NB4 (cell line): ENCODE measurements at regions not wholly inside any gene's neighbourhood (a gene's known extent, or its start where the extent isn't known, plus 50 kb on each side); places are given as distances from the start of the nearest gene placed in this dataset.
"Not testable (repeated sequence)": the region's sequence is repeated elsewhere in the genome, so short reads cannot be mapped to it uniquely, and the experiment has no call there.

Source experiments
- DNase-seq: peaks from one replicate; pipeline ENCODE4 v3.0.0; 2010; ENCODE audit warnings: low read depth
- H3K4me3 ChIP-seq: one replicate; pipeline ENCODE4 v1.5.1; 2011; ENCODE audit warnings: mild to moderate bottlenecking, low read depth, low read length, moderate library complexity
- CTCF ChIP-seq: IDR thresholded peaks from one replicate; pipeline ENCODE4 v1.5.1; 2012; ENCODE audit warnings: low read depth, low read length
- MYC ChIP-seq: IDR thresholded peaks from 2 replicates; pipeline ENCODE4 v1.6.1; 2011; ENCODE audit warnings: low read depth, low read length
- POLR2A ChIP-seq: IDR thresholded peaks from 2 replicates; pipeline ENCODE4 v1.6.1; 2011; ENCODE audit warnings: mild to moderate bottlenecking; ENCODE audit not compliant: insufficient read length; ENCODE audit errors: extremely low read depth
- TF ChIP-seq, protein P1 (sequence below): IDR thresholded peaks from 2 replicates; pipeline ENCODE4 v1.6.1; 2011; ENCODE audit warnings: low read depth, low read length

DNA sequence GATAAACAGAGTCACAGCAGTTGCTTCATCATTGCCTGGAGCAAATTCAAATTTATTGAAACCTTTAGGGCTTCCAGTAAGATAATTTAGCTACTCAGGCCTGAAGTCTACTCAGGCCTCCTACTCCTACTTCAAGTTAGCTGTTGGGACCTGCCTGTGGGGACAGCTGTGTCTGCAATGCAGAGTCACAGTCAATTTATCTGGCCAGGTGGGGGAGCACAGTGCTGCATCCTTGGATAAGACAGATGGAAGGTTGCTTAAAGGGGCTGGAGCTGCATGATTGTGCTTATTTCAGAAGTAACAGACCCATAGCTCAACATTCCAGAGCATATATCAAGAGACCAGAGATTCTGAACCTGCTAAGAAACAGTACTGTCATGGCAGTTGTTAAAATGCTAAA is 932.1 kb downstream of the QKI start:
- no peak overlapping the region for H3K4me3 ChIP-seq
- TF ChIP-seq CTCF (no peak), MYC (no peak), POLR2A (no peak)
- TF ChIP-seq, protein P1, sequence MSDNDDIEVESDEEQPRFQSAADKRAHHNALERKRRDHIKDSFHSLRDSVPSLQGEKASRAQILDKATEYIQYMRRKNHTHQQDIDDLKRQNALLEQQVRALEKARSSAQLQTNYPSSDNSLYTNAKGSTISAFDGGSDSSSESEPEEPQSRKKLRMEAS, result no peak
- peak; percentile 7 for DNase-seq

DNA sequence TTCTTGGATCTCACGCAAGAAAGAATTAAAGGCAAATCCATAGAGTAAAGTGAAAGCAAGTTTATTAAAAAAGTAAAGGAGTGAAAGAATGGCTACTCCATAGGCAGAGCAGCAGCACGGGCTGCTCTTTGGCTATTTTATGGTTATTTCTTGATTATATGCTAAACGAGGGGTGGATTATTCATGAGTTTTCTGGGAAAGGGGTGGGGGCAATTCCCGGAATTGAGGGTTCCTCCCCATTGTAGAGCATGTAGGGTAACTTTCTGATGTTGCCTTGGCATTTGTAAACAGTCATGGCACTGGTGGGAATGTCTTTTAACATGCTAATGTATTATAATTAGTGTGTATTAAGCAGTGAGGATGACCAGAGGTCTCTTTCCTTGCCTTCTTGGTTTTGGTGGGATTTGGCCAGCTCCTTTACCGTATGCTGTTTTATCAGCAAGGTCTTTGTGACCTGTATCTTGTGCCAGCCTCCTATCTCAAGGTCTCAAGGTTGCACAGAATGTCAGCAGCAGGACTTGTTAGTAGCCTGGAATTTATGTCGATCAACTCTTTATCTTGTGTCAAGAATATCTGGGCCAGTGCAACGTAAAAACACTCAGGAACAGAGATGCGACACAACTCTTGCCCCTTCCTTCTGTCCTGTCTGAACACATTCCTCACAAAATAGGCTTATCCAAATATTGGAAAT is 931.4 kb downstream of the QKI start:
- no peak overlapping the region for H3K4me3 ChIP-seq
- TF ChIP-seq MYC, result no peak
- TF ChIP-seq, protein P1, result no peak
- TF ChIP-seq CTCF, result no peak
- no peak for TF ChIP-seq POLR2A
- DNase-seq, result no peak

DNA sequence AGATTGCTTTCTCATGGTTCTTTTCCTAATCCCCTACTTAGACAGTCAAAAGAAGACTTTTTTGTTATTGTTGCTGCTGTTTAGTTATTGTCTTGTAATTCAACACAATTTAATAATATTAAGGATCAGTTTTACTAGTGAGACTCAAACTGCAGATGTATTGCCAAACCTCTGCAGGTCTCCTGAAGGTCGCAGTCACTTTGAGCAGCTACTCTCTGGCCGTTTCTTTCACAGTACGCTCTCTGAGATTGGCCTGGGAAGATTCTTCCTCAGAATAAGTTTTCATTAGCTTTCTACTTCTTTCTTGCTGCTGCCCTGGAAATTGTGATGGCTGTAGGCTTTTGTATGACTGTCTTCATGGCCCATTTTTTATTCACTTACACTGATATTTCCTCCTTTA is 930.8 kb downstream of the QKI start:
- no peak overlapping the region for H3K4me3 ChIP-seq
- DNase-seq, result no peak
- TF ChIP-seq, protein P1, result no peak
- no peak for TF ChIP-seq CTCF
- TF ChIP-seq MYC, result no peak
- TF ChIP-seq POLR2A, result no peak

DNA sequence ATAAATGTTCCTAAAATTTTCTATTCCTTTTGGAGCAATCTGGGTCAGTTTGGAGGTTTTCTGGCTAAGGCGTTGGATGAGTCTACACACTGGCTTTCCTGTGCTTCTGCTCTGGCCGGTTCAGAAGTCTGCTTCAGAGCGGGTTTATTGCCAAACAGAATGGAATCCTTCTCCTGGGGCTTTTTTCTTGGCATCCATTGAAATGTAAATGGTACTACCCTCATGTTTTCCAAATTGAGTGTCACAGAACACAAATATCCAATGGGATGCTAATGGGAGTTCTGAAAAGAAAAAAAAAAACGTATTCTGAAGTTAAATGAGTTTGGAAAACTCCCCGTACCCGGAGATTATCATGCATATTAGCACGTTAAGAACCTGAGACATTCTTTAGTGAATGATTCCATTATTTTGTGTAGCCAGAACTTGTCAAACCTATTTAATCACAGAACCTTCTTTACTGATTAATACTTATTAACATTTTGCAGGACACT is 930.3 kb downstream of the QKI start:
- no peak overlapping the region for H3K4me3 ChIP-seq
- TF ChIP-seq CTCF (no peak), MYC (no peak)
- no peak for DNase-seq

- not testable (repeated sequence) for DNase-seq, H3K4me3 ChIP-seq
Observed at GRCh38 chr6:164339442-164339841, 924.9 kb downstream of the QKI start.

DNA sequence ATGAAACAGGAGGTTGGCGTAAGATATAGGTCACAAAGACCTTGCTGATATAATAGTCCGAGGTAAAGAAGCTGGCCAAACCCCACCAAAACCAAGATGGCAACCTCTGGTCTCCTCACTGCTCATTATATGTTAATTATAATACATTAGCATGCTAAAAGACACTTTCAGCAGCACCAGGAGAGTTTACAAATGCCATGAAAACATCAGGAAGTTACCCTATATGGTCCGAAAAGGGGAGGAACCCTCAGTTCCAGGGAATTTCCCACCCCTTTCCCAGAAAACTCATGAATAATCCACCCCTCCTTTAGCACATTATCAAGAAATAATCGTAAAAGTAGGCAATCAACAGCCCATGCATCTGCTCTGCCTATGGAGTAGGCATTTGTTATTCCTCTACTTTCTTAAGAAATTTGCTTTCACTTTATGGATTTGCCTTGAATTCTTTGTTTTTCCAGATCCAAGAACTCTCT is 923.4 kb downstream of the QKI start:
- no peak overlapping the region for H3K4me3 ChIP-seq
- no peak for DNase-seq
- no peak for TF ChIP-seq CTCF
- TF ChIP-seq MYC, result no peak
- TF ChIP-seq POLR2A, result no peak
- TF ChIP-seq, protein P1, result no peak
